H9 (cell line): ENCODE measurements at regions not wholly inside any gene's neighbourhood (a gene's known extent, or its start where the extent isn't known, plus 50 kb on each side); places are given as distances from the start of the nearest gene placed in this dataset.

Source experiments
- DNase-seq: peaks from one replicate; pipeline ENCODE4 v3.0.0-alpha.2; 2017
- H2AFZ ChIP-seq: one replicate; pipeline ENCODE4 v1.6.1; 2013; ENCODE audit warnings: mild to moderate bottlenecking, low read length, control low read depth, moderate library complexity
- H2AK5ac ChIP-seq: 2 replicates; pipeline ENCODE4 v1.6.1; 2013; ENCODE audit warnings: low read length, control low read depth, mixed read lengths; ENCODE audit not compliant: insufficient read length
- H2BK120ac ChIP-seq: one replicate; pipeline ENCODE4 v1.6.1; 2013; ENCODE audit warnings: low read depth, mild to moderate bottlenecking, low read length, control low read depth, inconsistent platforms; ENCODE audit not compliant: poor library complexity, severe bottlenecking
- H2BK12ac ChIP-seq: 2 replicates; pipeline ENCODE4 v1.6.1; 2013; ENCODE audit warnings: low read length, control low read depth, mixed read lengths, low read depth; ENCODE audit not compliant: insufficient read length
- H2BK15ac ChIP-seq: 2 replicates; pipeline ENCODE4 v1.6.1; 2013; ENCODE audit warnings: low read depth, low read length, control low read depth
- H2BK20ac ChIP-seq: one replicate; pipeline ENCODE4 v1.6.1; 2013; ENCODE audit warnings: low read depth, mild to moderate bottlenecking, low read length, control low read depth, inconsistent platforms; ENCODE audit not compliant: poor library complexity, severe bottlenecking
- H2BK5ac ChIP-seq: 2 replicates; pipeline ENCODE4 v1.6.1; 2013; ENCODE audit warnings: low read length, control low read depth, mixed read lengths; ENCODE audit not compliant: insufficient read length
- H3K14ac ChIP-seq: 2 replicates; pipeline ENCODE4 v1.6.1; 2013; ENCODE audit warnings: low read length, control low read depth; ENCODE audit not compliant: insufficient read depth
- H3K18ac ChIP-seq: 2 replicates; pipeline ENCODE4 v1.6.1; 2013; ENCODE audit warnings: low read depth, mild to moderate bottlenecking, mixed read lengths, low read length, control low read depth; ENCODE audit not compliant: insufficient read length
- H3K23ac ChIP-seq: 2 replicates; pipeline ENCODE4 v1.6.1; 2013; ENCODE audit warnings: low read length, control low read depth, mixed read lengths, low read depth; ENCODE audit not compliant: insufficient read length
- H3K23me2 ChIP-seq: 2 replicates; pipeline ENCODE4 v1.6.1; 2013; ENCODE audit warnings: low read depth, mild to moderate bottlenecking, mixed read lengths, low read length, control low read depth; ENCODE audit not compliant: insufficient read length, poor library complexity, severe bottlenecking
- H3K27ac ChIP-seq: 2 replicates; pipeline ENCODE4 v1.5.1; 2013; ENCODE audit warnings: low read length, control low read depth, mixed read lengths, low read depth; ENCODE audit not compliant: insufficient read length
- H3K27me3 ChIP-seq: 2 replicates; pipeline ENCODE4 v1.6.1; 2013; ENCODE audit warnings: low read length, control low read depth, inconsistent platforms; ENCODE audit not compliant: insufficient read depth
- H3K4ac ChIP-seq: 2 replicates; pipeline ENCODE4 v1.6.1; 2013; ENCODE audit warnings: low read depth, mild to moderate bottlenecking, control low read depth, inconsistent platforms, low read length, moderate library complexity
- H3K4me1 ChIP-seq: 2 replicates; pipeline ENCODE4 v1.6.1; 2013; ENCODE audit warnings: low read length, control low read depth, inconsistent platforms; ENCODE audit not compliant: insufficient read depth
- H3K4me2 ChIP-seq: 2 replicates; pipeline ENCODE4 v1.6.1; 2013; ENCODE audit warnings: low read length, control low read depth, mixed read lengths; ENCODE audit not compliant: insufficient read length, insufficient read depth
- H3K56ac ChIP-seq: 2 replicates; pipeline ENCODE4 v1.6.1; 2013; ENCODE audit warnings: low read depth, mild to moderate bottlenecking, mixed read lengths, low read length, control low read depth; ENCODE audit not compliant: insufficient read length
- H3K79me1 ChIP-seq: 2 replicates; pipeline ENCODE4 v1.6.1; 2013; ENCODE audit warnings: low read depth, mild to moderate bottlenecking, moderate library complexity, low read length, control low read depth, inconsistent platforms; ENCODE audit not compliant: insufficient read depth, poor library complexity, severe bottlenecking
- H3K79me2 ChIP-seq: 2 replicates; pipeline ENCODE4 v1.6.1; 2013; ENCODE audit warnings: low read length, control low read depth, inconsistent platforms; ENCODE audit not compliant: insufficient read depth
- H3K9ac ChIP-seq: 2 replicates; pipeline ENCODE4 v1.6.1; 2013; ENCODE audit warnings: low read length, control low read depth, mixed read lengths; ENCODE audit not compliant: insufficient read length; ENCODE audit errors: extremely low read depth
- H3K9me3 ChIP-seq: one replicate; pipeline ENCODE4 v1.6.1; 2013; ENCODE audit warnings: low read depth, low read length, inconsistent platforms; ENCODE audit not compliant: control insufficient read depth
- H3T11ph ChIP-seq: one replicate; pipeline ENCODE4 v1.6.1; 2013; ENCODE audit warnings: mild to moderate bottlenecking, low read length, control low read depth, inconsistent platforms
- H4K20me1 ChIP-seq: one replicate; pipeline ENCODE4 v1.6.1; 2013; ENCODE audit not compliant: control insufficient read depth, insufficient read length, insufficient read depth
- H4K5ac ChIP-seq: 2 replicates; pipeline ENCODE4 v1.6.1; 2013; ENCODE audit warnings: low read depth, mild to moderate bottlenecking, mixed read lengths, low read length, control low read depth; ENCODE audit not compliant: insufficient read length
- H4K8ac ChIP-seq: replicated peaks from 2 replicates; pipeline ENCODE4 v1.6.1; 2013; ENCODE audit warnings: low read length, control low read depth, mixed read lengths, low read depth; ENCODE audit not compliant: insufficient read length
- H4K91ac ChIP-seq: 2 replicates; pipeline ENCODE4 v1.6.1; 2013; ENCODE audit warnings: low read depth, mild to moderate bottlenecking, moderate library complexity, mixed read lengths, low read length, control low read depth; ENCODE audit not compliant: insufficient read length
- H3K27ac Mint-ChIP-seq, 3 experiments: 2 replicates in 2 of 3; 3 replicates in 1 of 3; pipeline ENCODE4 v1.8.0; 2020 to 2021; ENCODE audit warnings: mixed read lengths in 3 of 3, mild to moderate bottlenecking in 1 of 3, moderate library complexity in 1 of 3
- H3K27me3 Mint-ChIP-seq: 2 replicates; pipeline ENCODE4 v1.8.0; 2021; ENCODE audit warnings: low read depth, mild to moderate bottlenecking, moderate library complexity, mixed read lengths
- H3K36me3 Mint-ChIP-seq, 3 experiments: 2 replicates in 2 of 3; 3 replicates in 1 of 3; pipeline ENCODE4 v1.8.0; 2020 to 2021; ENCODE audit warnings: low read depth in 3 of 3, mixed read lengths in 3 of 3; ENCODE audit not compliant: insufficient read depth in 1 of 3
- H3K4me1 Mint-ChIP-seq, 2 experiments: 2 replicates each; pipeline ENCODE4 v1.8.0; 2020; ENCODE audit warnings: mixed read lengths in 2 of 2
- H3K4me3 Mint-ChIP-seq, 2 experiments: 2 replicates in 1 of 2; 3 replicates in 1 of 2; pipeline ENCODE4 v1.8.0; 2020 to 2021; ENCODE audit warnings: mild to moderate bottlenecking in 2 of 2, mixed read lengths in 2 of 2, moderate library complexity in 1 of 2
- H3K9me3 Mint-ChIP-seq, 2 experiments: 2 replicates in 1 of 2; 3 replicates in 1 of 2; pipeline ENCODE4 v1.8.0; 2020; ENCODE audit warnings: mild to moderate bottlenecking in 2 of 2, mixed read lengths in 2 of 2, moderate library complexity in 1 of 2
- CTCF ChIP-seq: fragments of 200-600 bp; sonication (generic); conservative IDR thresholded peaks from 3 replicates; pipeline ENCODE4 v1.8.0; 2021; ENCODE audit warnings: antibody characterized with exemption, mild to moderate bottlenecking
- WGBS: extraction: QIAGEN DNeasy Blood & Tissue Kit; methylation state at CpG from one replicate; pipeline ENCODE4 v1.1.7; 2013; ENCODE audit warnings: missing lambda C conversion rate, low lambda C conversion rate, mixed read lengths; ENCODE audit not compliant: insufficient read length; ENCODE audit errors: extremely low coverage; 5-methylcytosine and 5-hydroxymethylcytosine counted together

- Histone ChIP-seq H3K4me1 (no peaks in the 10 kb centered on the region; the same call in 1 of the 2 replicates), H3T11ph (no peak overlapping the region), H3K79me1 (no peaks in the 10 kb centered on the region), H3K4ac (no peak overlapping the region), H3K14ac (no peak overlapping the region), H2BK20ac (no peak overlapping the region), H4K8ac (no peak overlapping the region), H4K5ac (no peak overlapping the region), H2BK120ac (no peak overlapping the region), H4K20me1 (no peaks in the 10 kb centered on the region), H3K56ac (no peak overlapping the region), H3K23me2 (no peaks in the 10 kb centered on the region), H2BK15ac (no peak overlapping the region), H4K91ac (no peak overlapping the region), H3K9ac (no peak overlapping the region), H3K4me2 (no peak overlapping the region), H3K9me3 (no peaks in the 10 kb centered on the region), H2BK5ac (no peak overlapping the region), H2AFZ (no peak overlapping the region), H3K18ac (no peak overlapping the region), H2BK12ac (no peak overlapping the region), H3K27me3 (no peaks in the 10 kb centered on the region), H3K23ac (no peak overlapping the region), H3K27ac (no peak overlapping the region), H3K79me2 (no peaks in the 10 kb centered on the region), H2AK5ac (no peak overlapping the region)
- no CpG with 5 or more reads among the region's 20 CpGs for WGBS
- H3K27ac Mint-ChIP-seq, result peak overlapping the region in 1 of 3 experiments; percentile 73; a peak in 2 of 7 replicates
- H3K4me3 Mint-ChIP-seq, result no peak overlapping the region
- H3K36me3 Mint-ChIP-seq, result no peaks in the 10 kb centered on the region
- no peaks in the 10 kb centered on the region for H3K9me3 Mint-ChIP-seq
- peaks cover 3 to 7% of the 10 kb centered on the region in 2 experiments; a peak in 3 of 4 replicates for H3K4me1 Mint-ChIP-seq
- TF ChIP-seq CTCF, result 0 out of 3 replicates have a peak, but pooled peaks have one; percentile 3
- no peak for DNase-seq
- H3K27me3 Mint-ChIP-seq, result no peaks in the 10 kb centered on the region
These were observed 428.3 kb upstream of the ATP11B start for GRCh38 chr3:182364723-182365650.
